B cell (primary cell): ENCODE measurements at regions not wholly inside any gene's neighbourhood (a gene's known extent, or its start where the extent isn't known, plus 50 kb on each side); places are given as distances from the start of the nearest gene placed in this dataset.

Source experiments
- ATAC-seq: fragments of 200-7000 bp; cut with Tn5 transposase; one replicate; pipeline ENCODE4 v1.10.0; 2021; ENCODE audit warnings: low read depth, mild to moderate bottlenecking, moderate number of reproducible peaks, moderate library complexity
- CTCF ChIA-PET: fragments of 350-600 bp; sonication (Branson Sonifier 250); formaldehyde crosslinking; loops from one replicate; lab custom pipeline; 2021; ENCODE audit warnings: antibody characterized with exemption, inconsistent platforms; lab: Charles Lee
- POLR2A ChIA-PET: fragments of 350-600 bp; sonication (Branson Sonifier 250); formaldehyde crosslinking; loops from one replicate; lab custom pipeline; 2021; ENCODE audit warnings: antibody characterized with exemption; lab: Charles Lee
- DNase-seq: peaks from one replicate; pipeline ENCODE4 v3.0.0; 2013
- H2AFZ ChIP-seq: 2 replicates; pipeline ENCODE4 v1.6.1; 2012; ENCODE audit warnings: mild to moderate bottlenecking, low read depth, low read length; ENCODE audit not compliant: insufficient read depth, poor library complexity, severe bottlenecking
- H3K27ac ChIP-seq, 2 donors: 1 replicate in 1 of 2; 2 replicates in 1 of 2; pipeline ENCODE4 v1.5.1; 2012 to 2013; ENCODE audit warnings: low read length in 2 of 2, mild to moderate bottlenecking in 2 of 2, moderate library complexity in 1 of 2
- H3K27me3 ChIP-seq, 4 experiments: fragments of 200-600 bp in 1 of 4; sonication (generic) in 1 of 4; replicated peaks in 1 of 4; 1 replicate in 2 of 4; 2 replicates in 2 of 4; pipeline versions ENCODE4 v1.6.1 to v1.7.0; 2013 to 2016; ENCODE audit warnings: low read length in 3 of 4, mild to moderate bottlenecking in 2 of 4, mixed read lengths in 1 of 4, moderate library complexity in 1 of 4; ENCODE audit not compliant: insufficient read depth in 4 of 4, control insufficient read depth in 3 of 4; ENCODE audit errors: control extremely low read depth in 1 of 4
- H3K36me3 ChIP-seq, 2 experiments: replicated peaks in 1 of 2; 1 replicate in 1 of 2; 2 replicates in 1 of 2; pipeline versions ENCODE4 v1.6.1 to v1.7.1; 2013; ENCODE audit warnings: low read length in 1 of 2; ENCODE audit not compliant: insufficient read depth in 2 of 2, control insufficient read depth in 1 of 2; ENCODE audit errors: control extremely low read depth in 1 of 2, extremely low read depth in 1 of 2
- H3K4me1 ChIP-seq, 2 donors: fragments of 200-600 bp in 1 of 2; sonication (generic) in 1 of 2; 1 replicate in 1 of 2; 2 replicates in 1 of 2; pipeline versions ENCODE4 v1.5.1 to v1.6.1; 2013 to 2017; ENCODE audit warnings: low read length in 2 of 2; ENCODE audit not compliant: control insufficient read depth in 2 of 2, insufficient read depth in 2 of 2
- H3K4me2 ChIP-seq: replicated peaks from 2 replicates; pipeline ENCODE3; 2012; ENCODE audit warnings: mild to moderate bottlenecking, low read depth, low read length; ENCODE audit not compliant: poor library complexity, severe bottlenecking
- H3K4me3 ChIP-seq, 5 experiments: fragments of 200-600 bp in 1 of 5; sonication (generic) in 1 of 5; 1 replicate in 3 of 5; 2 replicates in 2 of 5; pipeline versions ENCODE4 v1.5.1 to v1.7.0; 2011 to 2016; ENCODE audit warnings: low read length in 4 of 5, mild to moderate bottlenecking in 4 of 5, low read depth in 2 of 5, control low read depth in 1 of 5, moderate library complexity in 1 of 5; ENCODE audit not compliant: insufficient read depth in 1 of 5; ENCODE audit errors: control extremely low read depth in 1 of 5, extremely low read depth in 1 of 5
- H3K79me2 ChIP-seq: fragments of 200-600 bp; sonication (generic); one replicate; pipeline ENCODE4 v1.6.0; 2016; ENCODE audit warnings: low read length; ENCODE audit not compliant: control insufficient read depth, insufficient read depth
- H3K9ac ChIP-seq: fragments of 200-600 bp; sonication (generic); 2 replicates; pipeline ENCODE4 v1.6.1; 2017; ENCODE audit warnings: mild to moderate bottlenecking, low read length, moderate library complexity
- H3K9me3 ChIP-seq, 3 donors: one replicate each; pipeline versions ENCODE4 v1.6.1 to v1.7.1; 2013; ENCODE audit warnings: low read length in 2 of 3; ENCODE audit not compliant: control insufficient read depth in 2 of 3, insufficient read depth in 1 of 3; ENCODE audit errors: control extremely low read depth in 1 of 3
- H4K20me1 ChIP-seq: 2 replicates; pipeline ENCODE4 v1.6.0; 2012; ENCODE audit warnings: mild to moderate bottlenecking, low read length; ENCODE audit not compliant: insufficient read depth, control insufficient read depth, poor library complexity, severe bottlenecking
- H3K27ac Mint-ChIP-seq: one replicate; pipeline ENCODE4 v1.8.0; 2021; ENCODE audit warnings: mixed read lengths
- H3K27me3 Mint-ChIP-seq: one replicate; pipeline ENCODE4 v1.8.0; 2021; ENCODE audit warnings: mixed read lengths
- H3K4me1 Mint-ChIP-seq: one replicate; pipeline ENCODE4 v1.8.0; 2021; ENCODE audit warnings: mixed read lengths
- H3K4me3 Mint-ChIP-seq: one replicate; pipeline ENCODE4 v1.8.0; 2021; ENCODE audit warnings: mixed read lengths
- H3K9me3 Mint-ChIP-seq: one replicate; pipeline ENCODE4 v1.8.0; 2022; ENCODE audit warnings: mixed read lengths; ENCODE audit not compliant: insufficient read depth
- EZH2 ChIP-seq: IDR thresholded peaks from 2 replicates; pipeline ENCODE4 v1.6.1; 2012; ENCODE audit warnings: borderline replicate concordance, low read depth, mild to moderate bottlenecking, moderate library complexity, low read length; ENCODE audit not compliant: insufficient read depth, poor library complexity, severe bottlenecking
- WGBS: methylation state at CpG from one replicate; pipeline ENCODE4 v1.1.5; 2013; ENCODE audit warnings: missing lambda C conversion rate; ENCODE audit not compliant: insufficient coverage; 5-methylcytosine and 5-hydroxymethylcytosine counted together
- intact Hi-C: fragments of 100-400 bp; cut with micrococcal nuclease; formaldehyde crosslinking; loops from one replicate; pipeline ENCODE4 v1.10.0; 2022
- TF ChIP-seq, protein P1 (sequence below): fragments of 200-600 bp; IDR thresholded peaks from one replicate; pipeline ENCODE4 v1.8.0; 2022; ENCODE audit warnings: antibody characterized with exemption, mild to moderate bottlenecking

DNA sequence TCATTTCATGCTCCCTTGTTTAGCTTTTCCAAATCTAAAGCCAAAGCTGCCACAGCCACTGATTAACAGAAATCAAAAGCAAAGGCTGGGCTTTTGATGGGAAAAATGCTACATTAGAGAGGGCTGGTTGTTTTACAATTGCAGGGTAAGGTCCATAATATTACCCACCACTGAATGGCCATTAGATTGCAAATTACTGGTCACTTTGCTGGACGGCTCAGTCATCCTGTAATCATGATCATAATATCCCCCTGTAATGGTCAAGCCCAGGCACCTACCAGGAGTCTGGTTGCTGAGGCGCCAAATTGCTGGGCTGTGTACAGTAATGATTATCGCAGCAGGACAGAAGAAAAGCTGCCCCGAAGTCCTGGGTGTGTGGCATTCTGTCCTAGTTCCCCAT lies 286.5 kb downstream of the ZSWIM6 start:
- no peaks in the 10 kb centered on the region for H3K9me3 ChIP-seq
- Mint-ChIP-seq H3K27me3 (peaks cover 4% of the 10 kb centered on the region), H3K4me1 (peaks cover 20% of the 10 kb centered on the region), H3K4me3 (no peak overlapping the region), H3K9me3 (no peaks in the 10 kb centered on the region), H3K27ac (no peak overlapping the region)
- 100% methylated on average over 1 of the region's 4 CpGs for WGBS
- DNase-seq: no peak
- CTCF ChIA-PET: interaction anchor here (0.9 kb wide), 1 partner anchor 16 kb away, joined by 3 read pairs; no protein-coding TSS in a partner anchor
- ATAC-seq: no peak
- POLR2A ChIA-PET: no interaction called here
- H3K4me1 ChIP-seq: peaks cover 17 to 27% of the 10 kb centered on the region in 2 donors
- H3K4me2 ChIP-seq: no peak overlapping the region
- no peak overlapping the region for H2AFZ ChIP-seq
- intact Hi-C loops: no loop called here
- TF ChIP-seq, protein P1, sequence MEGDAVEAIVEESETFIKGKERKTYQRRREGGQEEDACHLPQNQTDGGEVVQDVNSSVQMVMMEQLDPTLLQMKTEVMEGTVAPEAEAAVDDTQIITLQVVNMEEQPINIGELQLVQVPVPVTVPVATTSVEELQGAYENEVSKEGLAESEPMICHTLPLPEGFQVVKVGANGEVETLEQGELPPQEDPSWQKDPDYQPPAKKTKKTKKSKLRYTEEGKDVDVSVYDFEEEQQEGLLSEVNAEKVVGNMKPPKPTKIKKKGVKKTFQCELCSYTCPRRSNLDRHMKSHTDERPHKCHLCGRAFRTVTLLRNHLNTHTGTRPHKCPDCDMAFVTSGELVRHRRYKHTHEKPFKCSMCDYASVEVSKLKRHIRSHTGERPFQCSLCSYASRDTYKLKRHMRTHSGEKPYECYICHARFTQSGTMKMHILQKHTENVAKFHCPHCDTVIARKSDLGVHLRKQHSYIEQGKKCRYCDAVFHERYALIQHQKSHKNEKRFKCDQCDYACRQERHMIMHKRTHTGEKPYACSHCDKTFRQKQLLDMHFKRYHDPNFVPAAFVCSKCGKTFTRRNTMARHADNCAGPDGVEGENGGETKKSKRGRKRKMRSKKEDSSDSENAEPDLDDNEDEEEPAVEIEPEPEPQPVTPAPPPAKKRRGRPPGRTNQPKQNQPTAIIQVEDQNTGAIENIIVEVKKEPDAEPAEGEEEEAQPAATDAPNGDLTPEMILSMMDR: no peak
- no peak for TF ChIP-seq EZH2
- no peaks in the 10 kb centered on the region for H3K36me3 ChIP-seq
- peaks cover 0 to 3% (median under 1%) of the 10 kb centered on the region in 4 experiments for H3K27me3 ChIP-seq
- H4K20me1 ChIP-seq: no peaks in the 10 kb centered on the region
- H3K79me2 ChIP-seq: no peaks in the 10 kb centered on the region
- no peak overlapping the region for H3K4me3 ChIP-seq
- H3K9ac ChIP-seq: no peak overlapping the region
- H3K27ac ChIP-seq: no peak overlapping the region

DNA sequence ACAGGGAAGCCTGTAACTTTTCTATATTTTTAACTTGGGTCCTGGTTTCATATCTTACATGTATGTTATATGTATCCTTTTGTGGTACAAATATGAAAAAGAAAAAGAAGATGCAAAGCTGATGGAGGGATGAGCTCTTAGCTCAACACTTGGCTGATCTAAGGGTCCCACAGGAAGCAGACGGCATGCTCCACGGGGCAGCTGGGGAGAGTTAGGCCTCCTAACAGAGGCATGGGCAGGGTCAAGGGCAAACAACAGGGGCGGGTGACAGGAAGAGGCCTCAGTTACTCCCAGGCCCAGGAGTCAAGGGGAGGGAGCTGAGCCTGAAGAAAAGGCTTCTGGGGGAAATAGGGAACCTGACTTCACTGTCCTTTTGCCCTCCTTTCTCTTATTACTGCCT lies 287.2 kb downstream of the ZSWIM6 start:
- no peaks in the 10 kb centered on the region for H4K20me1 ChIP-seq
- H3K4me1 ChIP-seq: peaks cover 17 to 27% of the 10 kb centered on the region in 2 donors
- peak; percentile 28 for ATAC-seq
- H3K27ac Mint-ChIP-seq: peak overlapping the region; percentile 11
- peaks cover 20% of the 10 kb centered on the region for H3K4me1 Mint-ChIP-seq
- POLR2A ChIA-PET: no interaction called here
- CTCF ChIA-PET: interaction anchor here (0.9 kb wide), 1 partner anchor 17 kb away, joined by 3 read pairs; no protein-coding TSS in a partner anchor
- H3K9ac ChIP-seq: no peak overlapping the region
- H2AFZ ChIP-seq: peak overlapping the region; percentile 18
- H3K4me2 ChIP-seq: peak overlapping the region; percentile 43
- peak overlapping the region in 1 of 2 donors; percentile 14 for H3K27ac ChIP-seq
- TF ChIP-seq EZH2: no peak
- TF ChIP-seq, protein P1: no peak
- H3K4me3 Mint-ChIP-seq: peak overlapping the region; percentile 5
- no peaks in the 10 kb centered on the region for H3K9me3 ChIP-seq
- H3K27me3 Mint-ChIP-seq: peaks cover 7% of the 10 kb centered on the region
- H3K27me3 ChIP-seq: peaks cover 0 to 3% (median under 1%) of the 10 kb centered on the region in 4 experiments
- intact Hi-C loops: no loop called here
- H3K4me3 ChIP-seq: no peak overlapping the region
- H3K79me2 ChIP-seq: no peaks in the 10 kb centered on the region
- no peaks in the 10 kb centered on the region for H3K9me3 Mint-ChIP-seq
- no peak for DNase-seq
- H3K36me3 ChIP-seq: no peaks in the 10 kb centered on the region
- WGBS: 3% methylated on average over 2 of the region's 3 CpGs
